Spleen (tissue), 11 donors: ENCODE measurements at regions not wholly inside any gene's neighbourhood (a gene's known extent, or its start where the extent isn't known, plus 50 kb on each side); places are given as distances from the start of the nearest gene placed in this dataset.

Experiments
- DNase-seq: peaks from one replicate; pipeline ENCODE4 v3.0.0-alpha.2; 2020
- H3K27ac ChIP-seq, 8 donors: fragments of 200-600 bp; sonication (generic) in 7 of 8; 1 replicate in 4 of 8; 2 replicates in 4 of 8; pipeline versions ENCODE4 v1.5.0 to v1.8.0; 2016 to 2021; ENCODE audit warnings: inconsistent platforms in 4 of 8, mild to moderate bottlenecking in 4 of 8, moderate library complexity in 1 of 8
- H3K27me3 ChIP-seq, 7 donors: fragments of 200-600 bp; sonication (generic) in 6 of 7; replicated peaks in 1 of 7; 1 replicate in 4 of 7; 2 replicates in 3 of 7; pipeline versions ENCODE4 v1.5.0 to v1.8.0; 2016 to 2021; ENCODE audit warnings: inconsistent platforms in 3 of 7, mild to moderate bottlenecking in 1 of 7
- H3K36me3 ChIP-seq, 6 donors: fragments of 200-600 bp; sonication (generic) in 5 of 6; 1 replicate in 4 of 6; 2 replicates in 2 of 6; pipeline versions ENCODE4 v1.5.0 to v1.8.0; 2016 to 2021; ENCODE audit warnings: inconsistent platforms in 2 of 6
- H3K4me1 ChIP-seq, 6 donors: fragments of 200-600 bp; sonication (generic) in 5 of 6; 1 replicate in 3 of 6; 2 replicates in 3 of 6; pipeline versions ENCODE4 v1.5.0 to v1.8.0; 2016 to 2021; ENCODE audit warnings: inconsistent platforms in 3 of 6
- H3K4me3 ChIP-seq, 8 donors: fragments of 200-600 bp; sonication (generic) in 7 of 8; 1 replicate in 4 of 8; 2 replicates in 4 of 8; pipeline versions ENCODE4 v1.5.0 to v1.8.0; 2016 to 2021; ENCODE audit warnings: inconsistent platforms in 4 of 8, mild to moderate bottlenecking in 4 of 8, moderate library complexity in 2 of 8
- H3K9me3 ChIP-seq, 8 donors: fragments of 200-600 bp; sonication (generic) in 7 of 8; 1 replicate in 4 of 8; 2 replicates in 4 of 8; pipeline versions ENCODE4 v1.5.0 to v1.8.0; 2016 to 2021; ENCODE audit warnings: inconsistent platforms in 4 of 8
- POLR2A ChIP-seq, 3 donors: fragments of 450-650 bp; IDR thresholded peaks; one replicate each; pipeline ENCODE4 v1.5.1; 2017; ENCODE audit warnings: antibody characterized with exemption in 3 of 3, mild to moderate bottlenecking in 1 of 3
- POLR2AphosphoS5 ChIP-seq, 3 donors: sonication (generic); formaldehyde crosslinking; IDR thresholded peaks; one replicate each; pipeline ENCODE4 v1.5.1; 2017; ENCODE audit warnings: antibody characterized with exemption in 3 of 3
- WGBS, 5 donors: extraction: QIAGEN DNeasy Blood & Tissue Kit in 3 of 5; methylation state at CpG; one replicate each; pipeline versions ENCODE4 v1.1.5 to v1.1.7; 2013 to 2018; 5-methylcytosine and 5-hydroxymethylcytosine counted together
- intact Hi-C: fragments of 100-400 bp; cut with DNase I; formaldehyde crosslinking; loops from one replicate; pipeline ENCODE4 v1.15.0; 2023; ENCODE audit warnings: low total_unique reads
- TF ChIP-seq, protein P1 (sequence below), 11 experiments: fragments of 200-600 bp in 7 of 11; fragments of 450-650 bp in 4 of 11; sonication (generic) in 4 of 11; IDR thresholded peaks in 8 of 11; conservative IDR thresholded peaks in 3 of 11; 1 replicate in 7 of 11; 2 replicates in 4 of 11; pipeline versions ENCODE4 v1.4.0 to v1.8.0; 2016 to 2021; ENCODE audit warnings: antibody characterized with exemption in 11 of 11, inconsistent platforms in 4 of 11, mild to moderate bottlenecking in 1 of 11
- donor health status: healthy with polysubstance abuse.
- donor health status: DM: no; HTN: no; CAD: no; lungs with moderate emphysema.
- donor health status: DM: no; HTN: no; CAD: no.
- donor health status: Bipolar disorder and iron deficiency.
- donor health status: healthy.
- donor health status: DM: no; HTN: no; CAD: no.
- donor health status: DM: yes; HTN: yes; CAD: no.

DNA sequence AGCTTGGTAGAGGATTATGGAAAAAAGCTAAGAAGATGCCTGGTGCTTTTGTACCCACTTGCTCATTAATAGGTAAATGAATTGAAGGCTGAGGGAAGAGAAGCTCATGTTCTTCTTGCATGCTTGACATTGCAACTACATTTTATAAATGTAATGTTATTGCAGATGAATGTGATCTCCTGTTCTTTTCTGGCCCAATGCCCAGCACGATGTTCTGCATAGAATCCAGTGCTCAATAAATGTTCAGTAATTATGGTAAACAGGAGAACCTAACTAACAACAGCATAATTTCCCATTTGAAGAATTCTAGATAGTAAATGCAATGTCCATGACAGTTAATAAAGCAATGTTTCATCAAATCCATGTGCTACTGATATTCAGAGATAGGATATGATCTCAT lies 638.2 kb upstream of the SOX9 start:
- no peak for TF ChIP-seq POLR2A (IDR thresholded peaks at IDR 0.05)
- TF ChIP-seq, protein P1, sequence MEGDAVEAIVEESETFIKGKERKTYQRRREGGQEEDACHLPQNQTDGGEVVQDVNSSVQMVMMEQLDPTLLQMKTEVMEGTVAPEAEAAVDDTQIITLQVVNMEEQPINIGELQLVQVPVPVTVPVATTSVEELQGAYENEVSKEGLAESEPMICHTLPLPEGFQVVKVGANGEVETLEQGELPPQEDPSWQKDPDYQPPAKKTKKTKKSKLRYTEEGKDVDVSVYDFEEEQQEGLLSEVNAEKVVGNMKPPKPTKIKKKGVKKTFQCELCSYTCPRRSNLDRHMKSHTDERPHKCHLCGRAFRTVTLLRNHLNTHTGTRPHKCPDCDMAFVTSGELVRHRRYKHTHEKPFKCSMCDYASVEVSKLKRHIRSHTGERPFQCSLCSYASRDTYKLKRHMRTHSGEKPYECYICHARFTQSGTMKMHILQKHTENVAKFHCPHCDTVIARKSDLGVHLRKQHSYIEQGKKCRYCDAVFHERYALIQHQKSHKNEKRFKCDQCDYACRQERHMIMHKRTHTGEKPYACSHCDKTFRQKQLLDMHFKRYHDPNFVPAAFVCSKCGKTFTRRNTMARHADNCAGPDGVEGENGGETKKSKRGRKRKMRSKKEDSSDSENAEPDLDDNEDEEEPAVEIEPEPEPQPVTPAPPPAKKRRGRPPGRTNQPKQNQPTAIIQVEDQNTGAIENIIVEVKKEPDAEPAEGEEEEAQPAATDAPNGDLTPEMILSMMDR (IDR thresholded peaks at IDR 0.05 in 8 of 11, conservative IDR thresholded peaks at IDR 0.05 in 3 of 11), result no peak
- TF ChIP-seq POLR2AphosphoS5 (IDR thresholded peaks at IDR 0.05), result no peak
- intact Hi-C loops, result no loop called here
- DNase-seq, result no peak
- no peaks in the 10 kb centered on the region for H3K36me3 ChIP-seq
- 58 to 81% (median 74%) methylated on average over 1 of the region's 1 CpG for WGBS, 5 donors
- H3K4me3 ChIP-seq, result no peak overlapping the region
- no peak overlapping the region for H3K27ac ChIP-seq
- H3K27me3 ChIP-seq, result no peaks in the 10 kb centered on the region
- no peaks in the 10 kb centered on the region for H3K4me1 ChIP-seq
- no peaks in the 10 kb centered on the region for H3K9me3 ChIP-seq

DNA sequence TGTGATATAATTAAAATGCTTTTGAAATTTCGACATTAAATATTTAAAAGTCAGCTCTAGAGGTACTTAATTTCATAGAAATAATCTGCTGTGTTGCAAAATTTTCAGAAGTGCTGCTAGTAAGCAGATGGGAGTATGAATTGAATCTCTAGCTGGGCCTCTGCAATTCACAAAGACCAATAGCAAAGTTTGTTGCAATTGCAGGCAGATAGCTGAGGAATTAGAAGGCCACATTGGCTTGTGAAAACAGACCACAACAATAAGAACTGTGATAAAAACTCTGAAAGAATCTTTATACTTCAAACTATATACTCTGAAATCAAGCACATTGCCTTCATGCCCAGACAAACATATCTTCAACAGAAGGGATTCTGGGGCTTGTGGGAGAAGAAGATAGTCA lies 636.3 kb upstream of the SOX9 start:
- Histone ChIP-seq H3K27ac (no peak overlapping the region), H3K36me3 (no peaks in the 10 kb centered on the region), H3K4me1 (no peaks in the 10 kb centered on the region), H3K9me3 (no peaks in the 10 kb centered on the region), H3K4me3 (no peak overlapping the region), H3K27me3 (no peaks in the 10 kb centered on the region)
- no peak for TF ChIP-seq POLR2A (IDR thresholded peaks at IDR 0.05)
- TF ChIP-seq, protein P1 (IDR thresholded peaks at IDR 0.05 in 8 of 11, conservative IDR thresholded peaks at IDR 0.05 in 3 of 11), result no peak
- TF ChIP-seq POLR2AphosphoS5 (IDR thresholded peaks at IDR 0.05), result no peak
- 37 to 61% (median 44%) methylated on average over 1 of the region's 1 CpG for WGBS, 5 donors
- intact Hi-C loops, result no loop called here
- no peak for DNase-seq

DNA sequence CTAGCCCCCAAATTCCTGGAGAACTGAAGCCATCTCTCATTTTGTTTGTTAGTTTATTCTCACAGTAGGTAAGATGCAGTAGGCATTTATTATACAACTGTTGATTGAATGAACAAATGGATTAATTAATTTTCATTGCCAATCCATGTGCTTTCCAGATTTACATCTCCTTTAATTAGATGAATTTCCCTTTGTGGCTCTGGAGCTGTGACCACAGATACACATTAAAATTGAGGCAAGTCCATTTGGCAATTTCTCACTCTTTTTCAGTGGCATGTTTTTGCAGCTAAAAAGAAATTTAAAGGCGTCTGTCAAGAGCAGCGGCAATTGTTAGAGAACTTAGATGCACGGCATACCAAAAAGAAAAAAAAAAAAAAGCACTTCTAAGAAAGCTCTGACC lies 635.4 kb upstream of the SOX9 start:
- Histone ChIP-seq H3K9me3 (no peaks in the 10 kb centered on the region), H3K27ac (no peak overlapping the region), H3K36me3 (no peaks in the 10 kb centered on the region), H3K4me1 (no peaks in the 10 kb centered on the region), H3K27me3 (no peaks in the 10 kb centered on the region), H3K4me3 (no peak overlapping the region)
- TF ChIP-seq, protein P1 (IDR thresholded peaks at IDR 0.05 in 8 of 11, conservative IDR thresholded peaks at IDR 0.05 in 3 of 11), result no peak
- 74 to 89% (median 82%) methylated on average over 3 of the region's 3 CpGs for WGBS, 5 donors
- no peak for DNase-seq
- intact Hi-C loops, result no loop called here

DNA sequence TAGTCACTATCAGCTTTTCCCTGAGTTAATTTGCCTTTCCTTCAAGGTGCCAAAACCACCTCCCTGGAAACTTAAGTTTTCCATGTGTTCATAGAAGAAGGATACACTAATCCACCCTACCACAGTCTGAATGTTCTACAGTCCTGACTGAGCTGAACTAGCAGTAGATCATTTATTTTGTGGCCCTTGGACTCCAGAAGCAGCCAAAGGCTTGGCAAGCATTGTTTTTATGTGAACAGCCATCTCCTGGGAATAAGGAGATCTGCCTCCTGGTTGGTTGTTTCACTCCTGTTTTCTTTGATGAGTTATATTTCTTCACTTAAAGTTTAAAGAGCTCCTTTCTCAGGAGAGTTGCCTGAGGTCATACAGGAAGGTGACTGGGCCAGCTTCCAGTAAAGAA lies 634.6 kb upstream of the SOX9 start:
- Histone ChIP-seq H3K27me3 (no peaks in the 10 kb centered on the region), H3K27ac (no peak overlapping the region), H3K4me1 (no peaks in the 10 kb centered on the region), H3K4me3 (no peak overlapping the region), H3K36me3 (no peaks in the 10 kb centered on the region), H3K9me3 (no peaks in the 10 kb centered on the region)
- DNase-seq, result no peak
- intact Hi-C loops, result no loop called here
- TF ChIP-seq POLR2A (IDR thresholded peaks at IDR 0.05) (no peak), POLR2AphosphoS5 (IDR thresholded peaks at IDR 0.05) (no peak)
- TF ChIP-seq, protein P1 (IDR thresholded peaks at IDR 0.05 in 8 of 11, conservative IDR thresholded peaks at IDR 0.05 in 3 of 11), result no peak
